OCI-LY7 (cell line): ENCODE measurements at regions not wholly inside any gene's neighbourhood (a gene's known extent, or its start where the extent isn't known, plus 50 kb on each side); places are given as distances from the start of the nearest gene placed in this dataset.

Source experiments
- BruUV-seq: library from RNA; stranded (reverse); fragments of 400-500 nt; replicated peaks from 2 replicates; lab custom pipeline; 2021; lab: Mats Ljungman, UMichigan
- CTCF ChIA-PET: fragments of 300-600 bp; sonication (Branson Sonifier 250); formaldehyde crosslinking; loops from one replicate; lab custom pipeline; 2022; ENCODE audit warnings: antibody characterized with exemption; ENCODE audit not compliant: unreplicated experiment; lab: Charles Lee
- POLR2A ChIA-PET: fragments of 300-600 bp; sonication (Branson Sonifier 250); formaldehyde crosslinking; loops from one replicate; lab custom pipeline; 2022; ENCODE audit warnings: antibody characterized with exemption; lab: Charles Lee
- DNase-seq: peaks from one replicate; pipeline ENCODE4 v3.0.0-alpha.2; 2015; ENCODE audit warnings: low spot score
- H2AFZ ChIP-seq: fragments of 200-600 bp; sonication (generic), shearing (Covaris generic); 2 replicates; pipeline ENCODE4 v1.6.1; 2014; ENCODE audit warnings: mild to moderate bottlenecking, antibody characterized with exemption, low read length, moderate library complexity
- H3K27ac ChIP-seq: fragments of 200-600 bp; sonication (generic); 2 replicates; pipeline ENCODE4 v1.5.1; 2014; ENCODE audit warnings: mixed run types, low read depth, mild to moderate bottlenecking, moderate library complexity, low read length, inconsistent platforms; ENCODE audit not compliant: poor library complexity, severe bottlenecking
- H3K36me3 ChIP-seq: fragments of 200-600 bp; sonication (generic); 2 replicates; pipeline ENCODE4 v1.6.1; 2014; ENCODE audit warnings: mild to moderate bottlenecking, antibody characterized with exemption, low read length, moderate library complexity, mixed read lengths; ENCODE audit not compliant: insufficient read depth
- H3K4me1 ChIP-seq: fragments of 200-600 bp; sonication (generic); 2 replicates; pipeline ENCODE4 v1.5.1; 2014; ENCODE audit warnings: mild to moderate bottlenecking, low read length; ENCODE audit not compliant: insufficient read depth, poor library complexity, severe bottlenecking
- H3K4me2 ChIP-seq: fragments of 200-600 bp; sonication (generic); 2 replicates; pipeline ENCODE4 v1.6.1; 2014; ENCODE audit warnings: mild to moderate bottlenecking, low read length
- H3K4me3 ChIP-seq: fragments of 200-600 bp; sonication (generic); 2 replicates; pipeline ENCODE4 v1.5.1; 2014; ENCODE audit warnings: mild to moderate bottlenecking, low read depth, low read length; ENCODE audit not compliant: poor library complexity, severe bottlenecking
- H3K79me2 ChIP-seq: fragments of 200-600 bp; sonication (generic); 2 replicates; pipeline ENCODE4 v1.6.1; 2016; ENCODE audit warnings: low read depth, mild to moderate bottlenecking, low read length, moderate library complexity, mixed read lengths; ENCODE audit not compliant: insufficient read depth
- H3K9me2 ChIP-seq: fragments of 200-600 bp; sonication (generic); 2 replicates; pipeline ENCODE4 v1.6.1; 2016; ENCODE audit warnings: mild to moderate bottlenecking, low read length, mixed read lengths; ENCODE audit not compliant: insufficient read depth
- H3K9me3 ChIP-seq: fragments of 200-600 bp; sonication (generic); 2 replicates; pipeline ENCODE4 v1.6.1; 2014; ENCODE audit warnings: mild to moderate bottlenecking, mixed run types, low read length, mixed read lengths
- H4K20me1 ChIP-seq: fragments of 200-600 bp; sonication (generic); 2 replicates; pipeline ENCODE4 v1.6.1; 2014; ENCODE audit warnings: mild to moderate bottlenecking, antibody characterized with exemption, low read length, moderate library complexity, mixed read lengths; ENCODE audit not compliant: insufficient read depth
- CTCF ChIP-seq: fragments of 200-600 bp; sonication (generic); conservative IDR thresholded peaks from 2 replicates; pipeline ENCODE4 v1.5.1; 2014; ENCODE audit warnings: mild to moderate bottlenecking, antibody characterized with exemption, low read length, moderate library complexity, mixed read lengths
- EZH2phosphoT487 ChIP-seq: fragments of 200-600 bp; sonication (generic); IDR thresholded peaks from 2 replicates; pipeline ENCODE4 v1.6.1; 2018; ENCODE audit warnings: low read depth, borderline replicate concordance, mild to moderate bottlenecking, mixed run types, antibody characterized with exemption, low read length, moderate library complexity, mixed read lengths
- intact Hi-C: fragments of 100-400 bp; cut with micrococcal nuclease; formaldehyde crosslinking; loops from one replicate; pipeline ENCODE4 v1.10.0; 2022; ENCODE audit not compliant: unreplicated experiment

GRCh38 chr1:178577882-178578281 is 65.0 kb downstream of the TEX35 start:
- intact Hi-C loops: loop anchor here (5.0 kb wide), 1 partner anchor 504 kb away; the partner anchor contains the start of gene TOR3A
- Histone ChIP-seq H3K27ac (peak overlapping the region; percentile 99), H2AFZ (no peak overlapping the region), H3K4me3 (peak overlapping the region; percentile 67), H3K36me3 (peaks cover 16% of the 10 kb centered on the region; the same call in 1 of the 2 replicates), H4K20me1 (no peaks in the 10 kb centered on the region), H3K4me2 (peak overlapping the region; percentile 84), H3K9me3 (no peaks in the 10 kb centered on the region), H3K4me1 (peaks cover 97% of the 10 kb centered on the region), H3K79me2 (peaks cover 60% of the 10 kb centered on the region), H3K9me2 (no peaks in the 10 kb centered on the region)
- no peak for TF ChIP-seq EZH2phosphoT487
- TF ChIP-seq CTCF: no peak
- CTCF ChIA-PET: interaction anchor here (1.1 to 1.5 kb wide), 3 partner anchors 23 to 148 kb away, joined by 4 to 10 read pairs (median 4); no protein-coding TSS in a partner anchor
- POLR2A ChIA-PET: interaction anchor here (0.6 to 8.4 kb wide), 14 partner anchors 10 to 505 kb away, joined by 3 to 288 read pairs (median 6); partner anchors contain the start of gene RALGPS2
- no TSS peak for BruUV-seq
- no peak for DNase-seq

- H2AFZ ChIP-seq: no peak overlapping the region
- intact Hi-C loops: loop anchor here (5.0 kb wide), 1 partner anchor 504 kb away; the partner anchor contains the start of gene TOR3A
- no peaks in the 10 kb centered on the region for H3K9me2 ChIP-seq
- no peak for TF ChIP-seq EZH2phosphoT487
- no peak for TF ChIP-seq CTCF
- POLR2A ChIA-PET: interaction anchor here (0.5 to 8.4 kb wide), 16 partner anchors 9 to 1231 kb away, joined by 3 to 288 read pairs (median 4); partner anchors contain the start of gene RALGPS2
- peaks cover 54% of the 10 kb centered on the region for H3K79me2 ChIP-seq
- DNase-seq: peak; percentile 81
- peak overlapping the region; percentile 67 for H3K4me3 ChIP-seq
- CTCF ChIA-PET: interaction anchor here (1.1 to 1.5 kb wide), 4 partner anchors 22 to 148 kb away, joined by 4 to 10 read pairs (median 5); no protein-coding TSS in a partner anchor
- H4K20me1 ChIP-seq: no peaks in the 10 kb centered on the region
- peak overlapping the region; percentile 84 for H3K4me2 ChIP-seq
- no peaks in the 10 kb centered on the region for H3K9me3 ChIP-seq
- H3K36me3 ChIP-seq: peaks cover 9% of the 10 kb centered on the region; the same call in 1 of the 2 replicates
- H3K27ac ChIP-seq: peak overlapping the region; percentile 99
- H3K4me1 ChIP-seq: peaks cover 97% of the 10 kb centered on the region
- BruUV-seq: no TSS peak
Observed at GRCh38 chr1:178578541-178578940, 65.6 kb downstream of the TEX35 start.

GRCh38 chr1:178579095-178579494 is 66.2 kb downstream of the TEX35 start:
- peaks cover 4% of the 10 kb centered on the region; the same call in 1 of the 2 replicates for H3K36me3 ChIP-seq
- no peaks in the 10 kb centered on the region for H4K20me1 ChIP-seq
- peak; percentile 69 for DNase-seq
- CTCF ChIA-PET: interaction anchor here (0.8 to 1.5 kb wide), 7 partner anchors 21 to 147 kb away, joined by 3 to 10 read pairs (median 6); partner anchors contain the start of gene RALGPS2
- peaks cover 48% of the 10 kb centered on the region for H3K79me2 ChIP-seq
- H3K9me2 ChIP-seq: no peaks in the 10 kb centered on the region
- peaks cover 97% of the 10 kb centered on the region for H3K4me1 ChIP-seq
- TF ChIP-seq EZH2phosphoT487 (no peak), CTCF (no peak)
- H3K4me2 ChIP-seq: peak overlapping the region; percentile 84
- POLR2A ChIA-PET: interaction anchor here (0.5 to 8.4 kb wide), 28 partner anchors 9 to 1231 kb away, joined by 3 to 288 read pairs (median 4); partner anchors contain the start of gene RALGPS2
- TSS peak; percentile 78 for BruUV-seq
- H3K4me3 ChIP-seq: peak overlapping the region; percentile 67
- H3K9me3 ChIP-seq: no peaks in the 10 kb centered on the region
- H2AFZ ChIP-seq: no peak overlapping the region
- H3K27ac ChIP-seq: peak overlapping the region; percentile 99
- intact Hi-C loops: loop anchor here (1.0 to 5.0 kb wide), 2 partner anchors 451 to 503 kb away; partner anchors contain the start of gene TOR3A
